LNCaP clone FGC (cell line): ENCODE measurements at regions not wholly inside any gene's neighbourhood (a gene's known extent, or its start where the extent isn't known, plus 50 kb on each side); places are given as distances from the start of the nearest gene placed in this dataset.
A peak's percentile ranks its signal among the peaks of the same experiment; 100 is the strongest.

Experiments used
- DNase-seq: peaks from one replicate; pipeline ENCODE4 v3.0.0-alpha.2; 2011; ENCODE audit warnings: low read depth
- H3K4me3 ChIP-seq: 2 replicates; pipeline ENCODE4 v1.5.1; 2011; ENCODE audit warnings: mild to moderate bottlenecking, low read depth, low read length, control low read depth
- TF ChIP-seq, protein P1 (sequence below): IDR thresholded peaks from 2 replicates; pipeline ENCODE4 v1.5.1; 2012; ENCODE audit warnings: mild to moderate bottlenecking; ENCODE audit not compliant: control insufficient read depth, insufficient read depth; ENCODE audit errors: extremely low read depth

DNA sequence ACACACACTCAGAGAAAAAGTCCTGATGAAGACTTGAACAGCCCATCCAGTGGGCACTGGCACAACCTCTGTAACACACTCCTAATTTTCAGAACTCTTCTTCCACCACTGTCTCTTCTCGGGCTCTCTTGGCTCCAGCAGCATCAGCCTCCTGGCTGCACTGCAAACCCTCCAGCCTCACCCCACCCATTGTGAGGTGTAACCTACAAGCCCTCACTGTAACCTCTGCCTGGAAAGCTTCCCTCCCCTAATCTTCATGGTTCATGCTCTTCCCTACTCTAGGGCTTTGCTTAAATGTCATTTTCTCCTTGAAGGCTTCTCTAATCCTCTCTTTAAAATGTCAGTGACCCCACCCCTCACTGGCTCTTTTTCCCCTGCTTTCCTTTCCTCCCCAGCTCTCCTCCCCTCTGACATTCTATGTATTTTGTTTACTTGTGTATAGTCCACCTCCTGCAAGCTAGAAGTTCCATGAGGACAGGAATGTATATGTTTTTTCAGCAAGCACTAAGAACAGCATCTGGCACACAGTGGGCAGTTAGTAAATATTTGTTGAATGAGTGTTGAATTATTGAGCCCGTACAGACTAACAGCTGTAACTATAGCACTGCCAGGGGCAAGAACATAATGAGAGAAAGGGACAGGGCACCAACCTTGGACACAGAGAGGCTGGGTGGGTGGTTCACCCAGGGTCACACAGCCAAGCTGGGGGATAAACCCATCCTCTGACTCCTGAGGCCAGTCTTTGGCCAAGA lies 76.4 kb downstream of the ESM1 start:
- TF ChIP-seq, protein P1, sequence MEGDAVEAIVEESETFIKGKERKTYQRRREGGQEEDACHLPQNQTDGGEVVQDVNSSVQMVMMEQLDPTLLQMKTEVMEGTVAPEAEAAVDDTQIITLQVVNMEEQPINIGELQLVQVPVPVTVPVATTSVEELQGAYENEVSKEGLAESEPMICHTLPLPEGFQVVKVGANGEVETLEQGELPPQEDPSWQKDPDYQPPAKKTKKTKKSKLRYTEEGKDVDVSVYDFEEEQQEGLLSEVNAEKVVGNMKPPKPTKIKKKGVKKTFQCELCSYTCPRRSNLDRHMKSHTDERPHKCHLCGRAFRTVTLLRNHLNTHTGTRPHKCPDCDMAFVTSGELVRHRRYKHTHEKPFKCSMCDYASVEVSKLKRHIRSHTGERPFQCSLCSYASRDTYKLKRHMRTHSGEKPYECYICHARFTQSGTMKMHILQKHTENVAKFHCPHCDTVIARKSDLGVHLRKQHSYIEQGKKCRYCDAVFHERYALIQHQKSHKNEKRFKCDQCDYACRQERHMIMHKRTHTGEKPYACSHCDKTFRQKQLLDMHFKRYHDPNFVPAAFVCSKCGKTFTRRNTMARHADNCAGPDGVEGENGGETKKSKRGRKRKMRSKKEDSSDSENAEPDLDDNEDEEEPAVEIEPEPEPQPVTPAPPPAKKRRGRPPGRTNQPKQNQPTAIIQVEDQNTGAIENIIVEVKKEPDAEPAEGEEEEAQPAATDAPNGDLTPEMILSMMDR, result no peak
- H3K4me3 ChIP-seq, result no peak overlapping the region
- no peak for DNase-seq

DNA sequence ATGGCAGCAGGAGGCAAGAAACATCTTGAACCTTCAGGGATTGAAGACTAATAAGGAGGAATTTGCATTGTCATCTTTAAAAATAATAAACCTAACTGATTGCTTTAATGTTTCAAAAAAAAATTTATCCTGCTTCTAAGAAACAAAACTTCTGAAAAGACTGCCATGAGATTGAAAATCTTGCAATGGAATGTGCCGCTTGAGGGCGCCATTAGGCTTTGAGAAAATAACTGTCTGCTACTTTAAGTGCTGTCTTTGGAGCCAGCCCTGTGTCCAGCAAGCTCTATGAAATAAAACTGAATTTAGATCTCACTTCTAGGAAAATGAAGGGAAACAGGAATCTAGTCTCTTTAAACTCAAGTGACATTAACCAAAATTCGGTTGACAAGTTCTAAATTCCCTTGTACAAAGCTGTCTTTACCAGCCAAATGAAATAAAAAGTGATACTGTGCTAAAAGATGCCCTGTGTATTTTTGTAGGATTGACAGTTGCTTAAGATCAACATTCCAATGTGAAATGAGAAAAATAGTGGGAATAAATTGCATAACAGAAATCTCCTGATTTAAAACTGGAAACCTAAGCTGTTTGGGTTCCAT lies 79.4 kb downstream of the ESM1 start:
- TF ChIP-seq, protein P1, result peak; percentile 81
- DNase-seq, result peak; percentile 34
- H3K4me3 ChIP-seq, result no peak overlapping the region

DNA sequence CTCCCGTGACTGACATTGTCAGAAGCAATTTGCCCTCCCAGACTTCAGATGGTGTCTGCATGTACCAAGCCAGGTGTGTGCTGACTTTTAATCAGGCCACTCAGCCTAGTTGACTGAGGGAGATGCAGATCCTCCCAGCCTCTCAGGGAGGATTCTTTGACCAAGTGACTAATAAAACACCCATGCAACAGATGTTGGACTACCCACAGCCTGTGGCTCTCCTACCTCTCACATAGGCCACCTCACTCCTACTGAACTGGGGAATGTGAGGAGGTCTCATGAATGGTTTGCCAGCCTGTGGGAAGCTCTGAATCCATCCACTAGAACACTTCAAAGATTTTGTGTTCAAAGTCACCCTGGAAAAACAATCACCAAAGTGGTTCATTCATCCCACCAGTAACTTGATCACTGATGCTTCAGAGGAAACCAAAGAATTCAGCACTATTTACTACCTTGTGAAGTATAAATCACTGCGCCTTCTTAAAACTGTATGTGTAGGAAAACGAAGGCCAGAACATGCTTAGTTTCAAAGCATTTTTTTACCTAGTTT lies 80.1 kb downstream of the ESM1 start:
- DNase-seq, result no peak
- TF ChIP-seq, protein P1, result no peak
- H3K4me3 ChIP-seq, result no peak overlapping the region

DNA sequence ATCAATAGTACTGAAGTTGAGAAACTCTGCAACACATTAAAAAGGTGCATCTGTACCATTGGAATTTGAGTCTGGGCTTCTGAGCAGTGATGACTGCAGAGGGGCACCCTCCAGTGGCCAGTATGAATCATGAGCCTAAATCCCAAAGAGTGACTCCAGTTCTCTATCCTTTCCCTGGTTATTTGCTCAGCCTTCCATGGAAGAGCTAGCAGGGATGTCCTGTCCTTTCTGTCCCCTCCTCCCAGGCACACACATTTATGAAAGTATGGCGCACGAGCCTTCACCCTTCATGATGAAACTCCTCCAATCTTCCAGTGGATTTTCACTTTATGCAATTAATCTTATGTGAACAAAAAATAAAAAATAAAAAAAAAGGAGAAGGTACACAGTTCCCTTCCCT lies 81.0 kb downstream of the ESM1 start:
- no peak overlapping the region for H3K4me3 ChIP-seq
- DNase-seq, result no peak
- TF ChIP-seq, protein P1, result peak; percentile 57

DNA sequence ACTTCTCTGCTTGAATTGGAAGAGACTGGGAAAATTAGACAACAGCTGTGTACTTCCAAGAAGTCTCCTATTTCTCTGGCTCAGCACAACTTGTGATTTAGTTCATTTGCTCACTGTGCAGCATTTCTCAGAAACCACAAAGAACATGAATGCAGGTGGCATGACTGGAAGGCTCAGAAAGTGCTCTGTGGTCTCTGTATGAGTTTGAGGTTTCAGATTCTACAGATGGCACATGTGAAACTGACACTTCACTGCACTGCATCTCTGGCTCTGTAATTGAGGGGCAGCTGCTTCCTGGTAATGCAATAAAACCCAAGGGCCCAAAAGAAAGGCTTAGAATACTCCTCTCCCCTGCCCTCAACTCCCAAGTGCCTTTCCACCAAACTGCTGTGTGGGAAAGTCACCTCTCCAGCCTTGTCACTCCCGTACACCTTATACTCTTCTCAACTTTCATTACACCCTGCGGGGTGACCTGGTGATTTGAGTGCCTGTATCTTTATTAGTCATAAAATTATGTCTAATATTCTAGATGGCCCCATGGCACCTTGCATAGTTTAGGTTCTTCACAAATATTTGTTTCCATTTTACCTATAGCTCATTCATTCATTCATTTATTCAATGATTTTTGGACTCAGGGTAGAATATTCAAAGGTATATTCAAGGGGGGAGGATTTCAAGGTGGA lies 82.5 kb downstream of the ESM1 start:
- TF ChIP-seq, protein P1, result no peak
- no peak overlapping the region for H3K4me3 ChIP-seq
- DNase-seq, result no peak

DNA sequence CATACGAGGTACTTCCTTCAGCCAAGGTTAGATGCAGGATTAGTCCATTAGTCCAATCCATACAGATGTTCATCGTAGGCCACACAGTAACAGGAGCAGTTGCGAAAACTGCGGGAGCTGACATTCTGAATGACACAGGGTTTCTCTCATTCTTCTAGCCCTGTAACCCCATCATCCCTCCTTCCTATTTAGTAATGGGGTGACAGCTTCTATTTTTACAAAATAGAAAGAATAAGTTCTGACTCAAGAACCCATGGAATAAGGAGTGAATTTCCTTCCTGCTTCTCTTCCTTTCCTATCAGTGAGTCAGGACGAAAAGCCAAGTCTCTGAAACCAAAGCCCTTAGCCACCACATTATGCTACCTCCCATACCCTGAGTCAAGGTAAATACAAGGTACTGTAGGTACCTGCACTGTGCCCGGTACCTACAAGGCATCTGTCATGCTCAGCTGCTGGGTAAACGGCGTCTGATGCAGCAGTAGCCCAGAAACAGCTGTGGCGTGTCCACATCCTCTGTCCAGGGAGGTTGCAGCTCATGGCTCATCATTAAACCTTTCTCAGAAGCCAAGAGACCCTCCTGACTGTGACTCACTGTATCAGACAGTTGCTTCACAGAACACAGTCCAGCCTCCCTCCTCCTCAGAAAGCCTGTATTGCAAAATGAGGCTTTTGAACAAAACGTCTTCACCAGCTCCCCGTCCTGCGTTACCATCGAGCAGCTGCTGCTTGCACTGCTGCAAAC lies 84.2 kb downstream of the ESM1 start:
- TF ChIP-seq, protein P1, result no peak
- no peak for DNase-seq
- H3K4me3 ChIP-seq, result no peak overlapping the region
